ENCODE measurements at regions not wholly inside any gene's neighbourhood (a gene's known extent, or its start where the extent isn't known, plus 50 kb on each side); places are given as distances from the start of the nearest gene placed in this dataset.

- no peaks in the 10 kb centered on the region for H4K20me1 ChIP-seq (ENCODE audit: insufficient read depth, low read length)
- no peak overlapping the region for H3K9ac ChIP-seq (ENCODE audit: low read length)
- H3F3A ChIP-seq (ENCODE audit: insufficient read depth, low read length) = no peaks in the 10 kb centered on the region
- no peaks in the 10 kb centered on the region for H3K9me3 ChIP-seq (replicated peaks; ENCODE audit: insufficient read depth, low read length)
- H3K79me2 ChIP-seq (ENCODE audit: low read length) = no peaks in the 10 kb centered on the region
- no peaks in the 10 kb centered on the region for H3K4me1 ChIP-seq (ENCODE audit: low read length)
- H3K4me2 ChIP-seq (ENCODE audit: low read depth, low read length) = no peak overlapping the region
- no peak overlapping the region for H2AFZ ChIP-seq (ENCODE audit: low read length)
- no peaks in the 10 kb centered on the region for H3K36me3 ChIP-seq (replicated peaks; ENCODE audit: insufficient read depth, low read length)
- no peak overlapping the region for H3K4me3 ChIP-seq (ENCODE audit: low read length)
- TF ChIP-seq EZH2phosphoT487 (IDR thresholded peaks at IDR 0.05; ENCODE audit: low read length) (no peak), CTCF (IDR thresholded peaks at IDR 0.05; ENCODE audit: low read length) (no peak), EZH2 (optimal IDR thresholded peaks at IDR 0.05; ENCODE audit: low read depth, low read length) (no peak)
- H3K27me3 ChIP-seq (replicated peaks; ENCODE audit: insufficient read depth, low read length) = no peaks in the 10 kb centered on the region
- no peak for DNase-seq
- H3K27ac ChIP-seq (ENCODE audit: low read length) = no peak overlapping the region
- H3K9me2 ChIP-seq (replicated peaks; ENCODE audit: insufficient read depth, low read length) = no peaks in the 10 kb centered on the region
Measured at GRCh38 chr9:38162332-38163211, 93.5 kb upstream of the SHB start.

- H3K27ac ChIP-seq (ENCODE audit: low read length) = no peak overlapping the region
- H3K36me3 ChIP-seq (replicated peaks; ENCODE audit: insufficient read depth, low read length) = no peaks in the 10 kb centered on the region
- H4K20me1 ChIP-seq (ENCODE audit: insufficient read depth, low read length) = no peaks in the 10 kb centered on the region
- H3K4me3 ChIP-seq (ENCODE audit: low read length) = no peak overlapping the region
- TF ChIP-seq EZH2 (optimal IDR thresholded peaks at IDR 0.05; ENCODE audit: low read depth, low read length) (no peak), EZH2phosphoT487 (IDR thresholded peaks at IDR 0.05; ENCODE audit: low read length) (no peak), CTCF (IDR thresholded peaks at IDR 0.05; ENCODE audit: low read length) (peak; percentile 93)
- no peaks in the 10 kb centered on the region for H3K4me1 ChIP-seq (ENCODE audit: low read length)
- H3K9me2 ChIP-seq (replicated peaks; ENCODE audit: insufficient read depth, low read length) = no peaks in the 10 kb centered on the region
- H3K79me2 ChIP-seq (ENCODE audit: low read length) = no peaks in the 10 kb centered on the region
- H3F3A ChIP-seq (ENCODE audit: insufficient read depth, low read length) = no peaks in the 10 kb centered on the region
- H3K27me3 ChIP-seq (replicated peaks; ENCODE audit: insufficient read depth, low read length) = no peaks in the 10 kb centered on the region
- no peak overlapping the region for H3K9ac ChIP-seq (ENCODE audit: low read length)
- no peak overlapping the region for H3K4me2 ChIP-seq (ENCODE audit: low read depth, low read length)
- no peaks in the 10 kb centered on the region for H3K9me3 ChIP-seq (replicated peaks; ENCODE audit: insufficient read depth, low read length)
- H2AFZ ChIP-seq (ENCODE audit: low read length) = no peak overlapping the region
- DNase-seq = peak; percentile 57
Measured at GRCh38 chr9:38160613-38161215, 91.7 kb upstream of the SHB start.

- TF ChIP-seq EZH2 (optimal IDR thresholded peaks at IDR 0.05; ENCODE audit: low read depth, low read length) (no peak), EZH2phosphoT487 (IDR thresholded peaks at IDR 0.05; ENCODE audit: low read length) (no peak), CTCF (IDR thresholded peaks at IDR 0.05; ENCODE audit: low read length) (no peak)
- Histone ChIP-seq H3K9me2 (replicated peaks; ENCODE audit: insufficient read depth, low read length) (no peaks in the 10 kb centered on the region), H3K27me3 (replicated peaks; ENCODE audit: insufficient read depth, low read length) (no peaks in the 10 kb centered on the region), H3K9me3 (replicated peaks; ENCODE audit: insufficient read depth, low read length) (no peaks in the 10 kb centered on the region), H3K9ac (ENCODE audit: low read length) (no peak overlapping the region), H3K4me2 (ENCODE audit: low read depth, low read length) (no peak overlapping the region), H3K79me2 (ENCODE audit: low read length) (no peaks in the 10 kb centered on the region), H3F3A (ENCODE audit: insufficient read depth, low read length) (no peaks in the 10 kb centered on the region), H4K20me1 (ENCODE audit: insufficient read depth, low read length) (no peaks in the 10 kb centered on the region), H3K36me3 (replicated peaks; ENCODE audit: insufficient read depth, low read length) (no peaks in the 10 kb centered on the region), H2AFZ (ENCODE audit: low read length) (no peak overlapping the region), H3K4me1 (ENCODE audit: low read length) (no peaks in the 10 kb centered on the region), H3K27ac (ENCODE audit: low read length) (no peak overlapping the region), H3K4me3 (ENCODE audit: low read length) (no peak overlapping the region)
- DNase-seq = no peak
Measured at GRCh38 chr9:38159599-38159998, 90.6 kb upstream of the SHB start.

All from MM.1S (cell line).